ENCODE measurements at regions not wholly inside any gene's neighbourhood (a gene's known extent, or its start where the extent isn't known, plus 50 kb on each side); places are given as distances from the start of the nearest gene placed in this dataset.

DNA sequence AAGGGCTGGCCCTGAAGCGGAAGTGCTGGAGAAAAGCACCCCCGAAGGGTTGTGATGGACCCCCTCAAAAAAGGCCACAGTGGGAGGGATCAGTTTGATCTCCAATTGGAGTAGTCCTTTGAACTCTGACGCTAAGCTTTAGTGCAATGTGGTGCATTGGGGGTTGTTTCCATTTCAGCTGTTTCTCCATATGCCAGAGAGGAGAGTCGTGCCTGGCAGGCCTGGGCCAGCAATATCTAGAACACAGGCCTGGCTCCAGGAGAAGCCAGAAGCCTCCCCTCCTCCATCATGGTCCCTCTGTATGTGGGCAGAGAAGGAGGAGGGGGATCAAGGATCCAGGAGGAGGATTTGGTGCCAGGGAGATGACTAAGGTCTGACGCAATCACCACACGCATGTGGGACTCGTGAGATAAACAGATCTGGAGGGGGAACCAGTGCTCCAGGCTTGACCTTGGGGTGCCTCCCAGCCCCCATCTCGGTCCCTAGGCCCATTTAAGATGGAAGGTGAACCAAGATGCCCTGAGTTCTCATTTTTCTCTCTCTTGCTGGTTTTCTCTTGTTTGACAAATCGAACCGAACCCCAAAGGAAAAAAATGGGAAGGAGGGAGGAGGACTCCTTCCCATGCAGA is 517.4 kb upstream of the JARID2 start:
- H2AFZ ChIP-seq (ENCODE audit: low read length): no peak overlapping the region
- no peak for DNase-seq
- H4K20me1 ChIP-seq (ENCODE audit: insufficient read depth, low read length): no peaks in the 10 kb centered on the region
- no peak overlapping the region for H3K9ac ChIP-seq (ENCODE audit: low read length)
- H3K4me1 ChIP-seq (ENCODE audit: low read length): no peaks in the 10 kb centered on the region
- H3K79me2 ChIP-seq (ENCODE audit: low read length): no peaks in the 10 kb centered on the region
- no peaks in the 10 kb centered on the region for H3F3A ChIP-seq (ENCODE audit: insufficient read depth, low read length)
- no peaks in the 10 kb centered on the region for H3K9me3 ChIP-seq (replicated peaks; ENCODE audit: insufficient read depth, low read length)
- H3K4me3 ChIP-seq (ENCODE audit: low read length): no peak overlapping the region
- TF ChIP-seq EZH2 (optimal IDR thresholded peaks at IDR 0.05; ENCODE audit: low read depth, low read length) (no peak), CTCF (IDR thresholded peaks at IDR 0.05; ENCODE audit: low read length) (no peak), EZH2phosphoT487 (IDR thresholded peaks at IDR 0.05; ENCODE audit: low read length) (no peak)
- H3K27me3 ChIP-seq (replicated peaks; ENCODE audit: insufficient read depth, low read length): no peaks in the 10 kb centered on the region
- no peaks in the 10 kb centered on the region for H3K36me3 ChIP-seq (replicated peaks; ENCODE audit: insufficient read depth, low read length)
- no peaks in the 10 kb centered on the region for H3K9me2 ChIP-seq (replicated peaks; ENCODE audit: insufficient read depth, low read length)
- H3K27ac ChIP-seq (ENCODE audit: low read length): no peak overlapping the region
- no peak overlapping the region for H3K4me2 ChIP-seq (ENCODE audit: low read depth, low read length)

DNA sequence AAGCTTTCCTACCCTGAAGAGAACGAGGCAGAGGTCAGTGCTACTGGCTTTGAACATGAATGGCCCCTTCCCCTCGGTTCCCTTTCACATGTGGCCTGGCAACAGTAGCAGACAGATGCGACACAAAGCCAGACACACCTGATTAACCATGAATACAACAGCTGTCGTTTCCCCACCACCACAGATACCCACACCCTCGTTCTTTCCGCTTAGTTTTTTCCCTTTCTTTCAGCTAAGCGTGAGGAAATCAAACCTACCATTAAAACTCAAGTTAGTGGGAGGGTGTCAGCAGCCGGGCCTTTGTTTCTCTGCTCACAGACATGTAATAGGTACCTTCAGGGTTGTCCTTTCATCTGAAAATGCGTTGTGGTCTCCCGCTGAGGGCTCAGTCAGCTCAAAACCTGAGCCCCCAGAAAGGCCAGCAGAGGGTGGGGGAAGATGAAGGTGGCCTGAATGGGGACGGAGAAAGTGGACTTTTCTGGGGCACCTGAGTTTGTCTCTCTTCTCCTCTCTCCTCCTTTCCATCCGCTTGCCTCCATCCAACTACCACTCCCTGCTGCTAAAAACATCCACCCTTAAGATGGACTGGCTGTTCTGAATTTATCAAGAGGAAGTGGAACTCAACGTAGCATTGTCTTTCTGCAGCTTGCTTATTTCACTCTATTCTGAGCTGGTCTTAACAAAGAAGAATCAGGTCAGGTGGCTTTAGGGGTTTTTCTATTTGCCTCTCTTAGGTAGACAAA is 516.6 kb upstream of the JARID2 start:
- Histone ChIP-seq H3K27ac (ENCODE audit: low read length) (no peak overlapping the region), H3K9me3 (replicated peaks; ENCODE audit: insufficient read depth, low read length) (no peaks in the 10 kb centered on the region), H2AFZ (ENCODE audit: low read length) (no peak overlapping the region), H3K4me3 (ENCODE audit: low read length) (no peak overlapping the region), H3F3A (ENCODE audit: insufficient read depth, low read length) (no peaks in the 10 kb centered on the region), H3K4me1 (ENCODE audit: low read length) (no peaks in the 10 kb centered on the region), H4K20me1 (ENCODE audit: insufficient read depth, low read length) (no peaks in the 10 kb centered on the region), H3K79me2 (ENCODE audit: low read length) (no peaks in the 10 kb centered on the region), H3K27me3 (replicated peaks; ENCODE audit: insufficient read depth, low read length) (no peaks in the 10 kb centered on the region), H3K9ac (ENCODE audit: low read length) (no peak overlapping the region), H3K4me2 (ENCODE audit: low read depth, low read length) (no peak overlapping the region), H3K9me2 (replicated peaks; ENCODE audit: insufficient read depth, low read length) (no peaks in the 10 kb centered on the region), H3K36me3 (replicated peaks; ENCODE audit: insufficient read depth, low read length) (no peaks in the 10 kb centered on the region)
- TF ChIP-seq EZH2phosphoT487 (IDR thresholded peaks at IDR 0.05; ENCODE audit: low read length): no peak
- no peak for TF ChIP-seq EZH2 (optimal IDR thresholded peaks at IDR 0.05; ENCODE audit: low read depth, low read length)
- TF ChIP-seq CTCF (IDR thresholded peaks at IDR 0.05; ENCODE audit: low read length): no peak
- no peak for DNase-seq

- H3K4me1 ChIP-seq (ENCODE audit: low read length): no peaks in the 10 kb centered on the region
These were observed 515.2 kb upstream of the JARID2 start for GRCh38 chr6:14730654-14731053.

More at GRCh38 chr6:14730654-14731053, 515.2 kb upstream of the JARID2 start:
- Histone ChIP-seq H3K9me2 (replicated peaks; ENCODE audit: insufficient read depth, low read length) (no peaks in the 10 kb centered on the region), H3K4me3 (ENCODE audit: low read length) (no peak overlapping the region), H2AFZ (ENCODE audit: low read length) (no peak overlapping the region), H4K20me1 (ENCODE audit: insufficient read depth, low read length) (no peaks in the 10 kb centered on the region), H3F3A (ENCODE audit: insufficient read depth, low read length) (no peaks in the 10 kb centered on the region), H3K9ac (ENCODE audit: low read length) (no peak overlapping the region), H3K9me3 (replicated peaks; ENCODE audit: insufficient read depth, low read length) (no peaks in the 10 kb centered on the region), H3K4me2 (ENCODE audit: low read depth, low read length) (no peak overlapping the region), H3K36me3 (replicated peaks; ENCODE audit: insufficient read depth, low read length) (no peaks in the 10 kb centered on the region), H3K79me2 (ENCODE audit: low read length) (no peaks in the 10 kb centered on the region), H3K27me3 (replicated peaks; ENCODE audit: insufficient read depth, low read length) (no peaks in the 10 kb centered on the region), H3K27ac (ENCODE audit: low read length) (no peak overlapping the region)
- TF ChIP-seq EZH2phosphoT487 (IDR thresholded peaks at IDR 0.05; ENCODE audit: low read length) (no peak), CTCF (IDR thresholded peaks at IDR 0.05; ENCODE audit: low read length) (no peak), EZH2 (optimal IDR thresholded peaks at IDR 0.05; ENCODE audit: low read depth, low read length) (no peak)
- DNase-seq: no peak

Measured in MM.1S (cell line).